Panc1 (cell line): ENCODE measurements at regions not wholly inside any gene's neighbourhood (a gene's known extent, or its start where the extent isn't known, plus 50 kb on each side); places are given as distances from the start of the nearest gene placed in this dataset.

Experiments
- ATAC-seq: fragments of 200-7000 bp; cut with Tn5 transposase; 2 replicates; pipeline ENCODE4 v1.9.1; 2020; ENCODE audit warnings: mild to moderate bottlenecking, moderate library complexity
- BruUV-seq: library from RNA; stranded (reverse); fragments of 400-500 nt; replicated peaks from 2 replicates; lab custom pipeline; 2021; lab: Mats Ljungman, UMichigan
- CTCF ChIA-PET: fragments of 300-600 bp; sonication (Branson Sonifier 250); formaldehyde crosslinking; loops from one replicate; lab custom pipeline; 2022; ENCODE audit warnings: antibody characterized with exemption; lab: Charles Lee
- POLR2A ChIA-PET: fragments of 300-600 bp; sonication (Branson Sonifier 250); formaldehyde crosslinking; loops from one replicate; lab custom pipeline; 2022; ENCODE audit warnings: antibody characterized with exemption; lab: Charles Lee
- DNase-seq: peaks from one replicate; pipeline ENCODE4 v3.0.0-alpha.2; 2010; ENCODE audit warnings: low read depth, low spot score
- H3K27ac ChIP-seq: 2 replicates; pipeline ENCODE4 v1.5.1; 2011; ENCODE audit warnings: mild to moderate bottlenecking, low read length, inconsistent platforms
- H3K27me3 ChIP-seq: fragments of 200-500 bp; sonication (Bioruptor generic); 2 replicates; pipeline ENCODE4 v1.6.0; 2014; ENCODE audit warnings: low read length, inconsistent platforms; ENCODE audit not compliant: control insufficient read depth, insufficient read depth
- H3K36me3 ChIP-seq: fragments of 200-500 bp; sonication (Bioruptor generic); 2 replicates; pipeline ENCODE4 v1.5.1; 2014; ENCODE audit warnings: inconsistent platforms, mild to moderate bottlenecking, low read length, moderate library complexity; ENCODE audit not compliant: control insufficient read depth, insufficient read depth
- H3K4me1 ChIP-seq: 2 replicates; pipeline ENCODE4 v1.5.1; 2011; ENCODE audit warnings: inconsistent platforms, mild to moderate bottlenecking, low read length, moderate library complexity; ENCODE audit not compliant: control insufficient read depth, insufficient read depth
- H3K4me3 ChIP-seq, 2 experiments: 2 replicates each; pipeline ENCODE4 v1.5.1; 2011 to 2012; ENCODE audit warnings: low read depth in 2 of 2, low read length in 2 of 2, mild to moderate bottlenecking in 2 of 2, inconsistent platforms in 1 of 2, moderate library complexity in 1 of 2
- H3K9me3 ChIP-seq: fragments of 200-500 bp; sonication (Bioruptor generic); 2 replicates; pipeline ENCODE4 v1.5.1; 2014; ENCODE audit warnings: low read depth, mild to moderate bottlenecking, inconsistent platforms, low read length, moderate library complexity; ENCODE audit not compliant: control insufficient read depth, insufficient read depth
- CTCF ChIP-seq: fragments of 450-650 bp; IDR thresholded peaks from 2 replicates; pipeline ENCODE4 v1.5.1; 2017; ENCODE audit warnings: mild to moderate bottlenecking
- POLR2AphosphoS5 ChIP-seq: IDR thresholded peaks from 2 replicates; pipeline ENCODE4 v1.6.1; 2012; ENCODE audit warnings: mild to moderate bottlenecking, low read depth, low read length, moderate library complexity
- REST ChIP-seq, 2 experiments: IDR thresholded peaks; 2 replicates each; pipeline ENCODE4 v1.6.1; 2011 to 2012; ENCODE audit warnings: low read depth in 2 of 2, control low read depth in 1 of 2, low read length in 1 of 2, mild to moderate bottlenecking in 1 of 2, moderate library complexity in 1 of 2; ENCODE audit not compliant: insufficient read depth in 1 of 2
- SIN3A ChIP-seq: IDR thresholded peaks from 2 replicates; pipeline ENCODE4 v1.6.1; 2012; ENCODE audit warnings: low read depth, mild to moderate bottlenecking, low read length, moderate library complexity, borderline replicate concordance; ENCODE audit not compliant: insufficient read depth
- TCF7L2 ChIP-seq: IDR thresholded peaks from 2 replicates; pipeline ENCODE4 v1.6.1; 2011; ENCODE audit warnings: mild to moderate bottlenecking, low read depth, low read length, inconsistent platforms
- in situ Hi-C: cut with HindIII; loops from 2 replicates; pipeline ENCODE4 v1.10.0; 2016; ENCODE audit warnings: low sequenced_read_pairs, low pct_unique_long_range_greater_than_20kb
- intact Hi-C: fragments of 100-400 bp; cut with micrococcal nuclease; formaldehyde crosslinking; loops from one replicate; pipeline ENCODE4 v1.10.0; 2022; ENCODE audit not compliant: unreplicated experiment

- no TSS peak for BruUV-seq
- CTCF ChIA-PET = interaction anchor here (0.6 kb wide), 1 partner anchor 408 kb away, joined by 4 read pairs; no protein-coding TSS in a partner anchor
- DNase-seq = no peak
- ATAC-seq = no peak
- in situ Hi-C loops = no loop called here
- Histone ChIP-seq H3K36me3 (no peaks in the 10 kb centered on the region), H3K4me3 (no peak overlapping the region), H3K27me3 (no peaks in the 10 kb centered on the region; the same call in 1 of the 2 replicates), H3K9me3 (no peaks in the 10 kb centered on the region), H3K27ac (no peak overlapping the region), H3K4me1 (no peaks in the 10 kb centered on the region)
- TF ChIP-seq POLR2AphosphoS5 = no peak
- TF ChIP-seq REST (IDR thresholded peaks at IDR 0.05; ENCODE audit: insufficient read depth in 1 of 2, low read depth in 2 of 2, low read length in 1 of 2) = no peak
- TF ChIP-seq TCF7L2 = no peak
- TF ChIP-seq SIN3A = no peak
- no peak for TF ChIP-seq CTCF
- POLR2A ChIA-PET = no interaction called here
- intact Hi-C loops = no loop called here
Measured at GRCh38 chr11:70843906-70844305, 408.5 kb downstream of the SHANK2 start.

GRCh38 chr11:70844387-70844786 is 408.0 kb downstream of the SHANK2 start:
- Histone ChIP-seq H3K4me1 (no peaks in the 10 kb centered on the region), H3K36me3 (no peaks in the 10 kb centered on the region), H3K9me3 (no peaks in the 10 kb centered on the region), H3K27ac (no peak overlapping the region), H3K27me3 (no peaks in the 10 kb centered on the region; the same call in 1 of the 2 replicates), H3K4me3 (no peak overlapping the region)
- no peak for DNase-seq
- TF ChIP-seq TCF7L2 (no peak), SIN3A (no peak), POLR2AphosphoS5 (no peak)
- ChIA-PET POLR2A (no interaction called here), CTCF (interaction anchor here (0.6 kb wide), 1 partner anchor 407 kb away, joined by 4 read pairs; no protein-coding TSS in a partner anchor)
- no peak for ATAC-seq
- no TSS peak for BruUV-seq
- in situ Hi-C loops = no loop called here
- intact Hi-C loops = no loop called here

GRCh38 chr11:70845591-70846041 is 406.8 kb downstream of the SHANK2 start:
- no TSS peak for BruUV-seq
- ATAC-seq = no peak
- TF ChIP-seq REST (IDR thresholded peaks at IDR 0.05; ENCODE audit: insufficient read depth in 1 of 2, low read depth in 2 of 2, low read length in 1 of 2) (no peak), POLR2AphosphoS5 (no peak), CTCF (no peak), SIN3A (no peak), TCF7L2 (no peak)
- CTCF ChIA-PET = no interaction called here
- Histone ChIP-seq H3K36me3 (no peaks in the 10 kb centered on the region), H3K27ac (no peak overlapping the region), H3K9me3 (no peaks in the 10 kb centered on the region), H3K27me3 (peaks cover 3% of the 10 kb centered on the region; the same call in 1 of the 2 replicates), H3K4me3 (no peak overlapping the region), H3K4me1 (no peaks in the 10 kb centered on the region)
- intact Hi-C loops (no loop called here), in situ Hi-C loops (no loop called here)
- POLR2A ChIA-PET = no interaction called here
- DNase-seq = no peak
